Endothelial cell of umbilical vein (primary cell): ENCODE measurements at regions not wholly inside any gene's neighbourhood (a gene's known extent, or its start where the extent isn't known, plus 50 kb on each side); places are given as distances from the start of the nearest gene placed in this dataset.

ENCODE experiments used
- BruUV-seq: library from RNA; stranded (reverse); fragments of 400-500 nt; replicated peaks from 2 replicates; lab custom pipeline; 2021; lab: Mats Ljungman, UMichigan
- CTCF ChIA-PET: fragments of 300-600, 350-600 bp; sonication (Branson Sonifier 250); formaldehyde crosslinking; loops from one replicate; lab custom pipeline; 2021; ENCODE audit warnings: antibody characterized with exemption, inconsistent platforms; lab: Charles Lee
- POLR2A ChIA-PET: fragments of 300-600, 350-600 bp; sonication (Branson Sonifier 250); formaldehyde crosslinking; loops from one replicate; lab custom pipeline; 2021; ENCODE audit warnings: antibody characterized with exemption, inconsistent platforms; lab: Charles Lee
- DNase-seq: peaks from one replicate; pipeline ENCODE4 v3.0.0-alpha.2; 2011; ENCODE audit warnings: low read depth, low spot score
- FAIRE-seq: peaks from 2 replicates; lab custom pipeline; 2011; peaks lifted over from hg19 to GRCh38; lab: Jason Lieb, UNC
- H2AFZ ChIP-seq: 2 replicates; pipeline ENCODE4 v1.6.0; 2012; ENCODE audit warnings: low read depth, low read length, control low read depth, inconsistent platforms
- H3K27ac ChIP-seq: 2 replicates; pipeline ENCODE4 v1.5.1; 2011; ENCODE audit warnings: low read depth, mild to moderate bottlenecking, control low read depth, low read length, moderate library complexity; ENCODE audit not compliant: insufficient read depth
- H3K27me3 ChIP-seq, 2 experiments: 2 replicates each; pipeline versions ENCODE4 v1.6.0 to v1.6.1; 2011; ENCODE audit warnings: low read length in 2 of 2, mixed read lengths in 1 of 2; ENCODE audit not compliant: control insufficient read depth in 2 of 2, insufficient read depth in 2 of 2
- H3K36me3 ChIP-seq, 2 experiments: 2 replicates in 1 of 2; 3 replicates in 1 of 2; pipeline ENCODE4 v1.5.1; 2011; ENCODE audit warnings: low read length in 2 of 2, mild to moderate bottlenecking in 1 of 2, moderate library complexity in 1 of 2; ENCODE audit not compliant: control insufficient read depth in 2 of 2, insufficient read depth in 2 of 2; ENCODE audit errors: extremely low read depth in 1 of 2
- H3K4me1 ChIP-seq: 3 replicates; pipeline ENCODE4 v1.5.1; 2011; ENCODE audit warnings: mild to moderate bottlenecking, low read length; ENCODE audit not compliant: control insufficient read depth, insufficient read depth; ENCODE audit errors: extremely low read depth
- H3K4me2 ChIP-seq: 2 replicates; pipeline ENCODE4 v1.6.1; 2011; ENCODE audit warnings: low read length, control low read depth, mixed read lengths; ENCODE audit not compliant: insufficient read depth
- H3K4me3 ChIP-seq, 3 experiments: fragments of 200-600 bp in 1 of 3; sonication (generic), shearing (Covaris generic) in 1 of 3; replicated peaks in 1 of 3; 2 replicates each; pipeline ENCODE4 v1.5.1; 2011 to 2016; ENCODE audit warnings: control low read depth in 3 of 3, low read length in 3 of 3, mild to moderate bottlenecking in 2 of 3, inconsistent platforms in 1 of 3, low read depth in 1 of 3, moderate library complexity in 1 of 3; ENCODE audit not compliant: insufficient read depth in 1 of 3
- H3K79me2 ChIP-seq: 2 replicates; pipeline ENCODE4 v1.6.0; 2012; ENCODE audit warnings: low read length, inconsistent platforms; ENCODE audit not compliant: control insufficient read depth, insufficient read depth
- H3K9ac ChIP-seq: replicated peaks from 2 replicates; pipeline ENCODE3; 2011; ENCODE audit warnings: low read length, control low read depth; ENCODE audit not compliant: insufficient read depth; ENCODE audit errors: extremely low read depth
- H3K9me1 ChIP-seq: replicated peaks from 3 replicates; pipeline ENCODE4 v1.6.0; 2011; ENCODE audit warnings: mild to moderate bottlenecking, low read length; ENCODE audit not compliant: control insufficient read depth, insufficient read depth; ENCODE audit errors: extremely low read depth
- H3K9me3 ChIP-seq: replicated peaks from 2 replicates; pipeline ENCODE4 v1.5.1; 2012; ENCODE audit warnings: low read length, inconsistent platforms; ENCODE audit not compliant: control insufficient read depth, insufficient read depth
- H4K20me1 ChIP-seq: replicated peaks from 2 replicates; pipeline ENCODE3; 2011; ENCODE audit warnings: mild to moderate bottlenecking, low read length; ENCODE audit not compliant: control insufficient read depth, insufficient read depth; ENCODE audit errors: extremely low read depth
- EZH2 ChIP-seq: IDR thresholded peaks from 2 replicates; pipeline ENCODE4 v1.6.1; 2012; ENCODE audit warnings: borderline replicate concordance, low read depth, mild to moderate bottlenecking, moderate library complexity, low read length, inconsistent platforms; ENCODE audit not compliant: severe bottlenecking
- FOS ChIP-seq: IDR thresholded peaks from 2 replicates; pipeline ENCODE4 v1.6.1; 2011; ENCODE audit warnings: mild to moderate bottlenecking, low read length, moderate library complexity, borderline replicate concordance; ENCODE audit not compliant: insufficient read depth
- GATA2 ChIP-seq: IDR thresholded peaks from 2 replicates; pipeline ENCODE4 v1.7.0; 2011; ENCODE audit warnings: low read depth, mild to moderate bottlenecking, moderate library complexity, mixed read lengths, low read length; ENCODE audit not compliant: insufficient read length, insufficient read depth
- JUN ChIP-seq: IDR thresholded peaks from 2 replicates; pipeline ENCODE4 v1.6.1; 2011; ENCODE audit warnings: borderline replicate concordance, low read depth; ENCODE audit not compliant: insufficient read length, insufficient read depth
- MAX ChIP-seq: IDR thresholded peaks from 2 replicates; pipeline ENCODE4 v1.6.1; 2011; ENCODE audit not compliant: insufficient read depth, insufficient read length
- MYC ChIP-seq: IDR thresholded peaks from one replicate; pipeline ENCODE4 v1.6.1; 2011; ENCODE audit warnings: mild to moderate bottlenecking, low read depth, low read length
- POLR2A ChIP-seq: IDR thresholded peaks from 2 replicates; pipeline ENCODE4 v1.6.1; 2012; ENCODE audit warnings: low read depth, mild to moderate bottlenecking, control low read depth, low read length
- POLR2AphosphoS5 ChIP-seq: IDR thresholded peaks from 2 replicates; pipeline ENCODE4 v1.6.1; 2012; ENCODE audit warnings: low read depth, mild to moderate bottlenecking, control low read depth, low read length, moderate library complexity; ENCODE audit not compliant: insufficient read depth
- dilution Hi-C: fragments of 300-500 bp; cut with MboI; formaldehyde crosslinking; loops from one replicate; pipeline ENCODE4 v1.15.0; 2019; ENCODE audit warnings: low sequenced_read_pairs; ENCODE audit not compliant: extremely low pct_ligation_motif_present
- intact Hi-C: fragments of 100-400 bp; cut with micrococcal nuclease; formaldehyde crosslinking; loops from one replicate; pipeline ENCODE4 v1.10.0; 2022
- TF ChIP-seq, protein P1 (sequence below), 2 donors: IDR thresholded peaks; 1 replicate in 1 of 2; 2 replicates in 1 of 2; pipeline ENCODE4 v1.5.1; 2011; ENCODE audit warnings: low read length in 2 of 2, mild to moderate bottlenecking in 2 of 2, moderate library complexity in 2 of 2, control low read depth in 1 of 2, inconsistent platforms in 1 of 2, low read depth in 1 of 2; ENCODE audit not compliant: insufficient read depth in 1 of 2; ENCODE audit errors: extremely low read depth in 1 of 2

GRCh38 chr1:5250336-5250735 is 595.9 kb downstream of the AJAP1 start:
- DNase-seq (no peak), FAIRE-seq (no peak)
- POLR2A ChIA-PET, result no interaction called here
- TF ChIP-seq JUN (no peak), EZH2 (no peak), GATA2 (no peak), POLR2AphosphoS5 (no peak), FOS (no peak), MAX (no peak), POLR2A (no peak), MYC (no peak)
- TF ChIP-seq, protein P1, sequence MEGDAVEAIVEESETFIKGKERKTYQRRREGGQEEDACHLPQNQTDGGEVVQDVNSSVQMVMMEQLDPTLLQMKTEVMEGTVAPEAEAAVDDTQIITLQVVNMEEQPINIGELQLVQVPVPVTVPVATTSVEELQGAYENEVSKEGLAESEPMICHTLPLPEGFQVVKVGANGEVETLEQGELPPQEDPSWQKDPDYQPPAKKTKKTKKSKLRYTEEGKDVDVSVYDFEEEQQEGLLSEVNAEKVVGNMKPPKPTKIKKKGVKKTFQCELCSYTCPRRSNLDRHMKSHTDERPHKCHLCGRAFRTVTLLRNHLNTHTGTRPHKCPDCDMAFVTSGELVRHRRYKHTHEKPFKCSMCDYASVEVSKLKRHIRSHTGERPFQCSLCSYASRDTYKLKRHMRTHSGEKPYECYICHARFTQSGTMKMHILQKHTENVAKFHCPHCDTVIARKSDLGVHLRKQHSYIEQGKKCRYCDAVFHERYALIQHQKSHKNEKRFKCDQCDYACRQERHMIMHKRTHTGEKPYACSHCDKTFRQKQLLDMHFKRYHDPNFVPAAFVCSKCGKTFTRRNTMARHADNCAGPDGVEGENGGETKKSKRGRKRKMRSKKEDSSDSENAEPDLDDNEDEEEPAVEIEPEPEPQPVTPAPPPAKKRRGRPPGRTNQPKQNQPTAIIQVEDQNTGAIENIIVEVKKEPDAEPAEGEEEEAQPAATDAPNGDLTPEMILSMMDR (IDR thresholded peaks at IDR 0.05; ENCODE audit: extremely low read depth in 1 of 2, insufficient read depth in 1 of 2, low read depth in 1 of 2, low read length in 2 of 2), result no peak
- H3K27ac ChIP-seq, result no peak overlapping the region
- BruUV-seq, result no TSS peak
- no peaks in the 10 kb centered on the region for H4K20me1 ChIP-seq
- no peaks in the 10 kb centered on the region for H3K79me2 ChIP-seq
- H3K36me3 ChIP-seq, result no peaks in the 10 kb centered on the region
- no peaks in the 10 kb centered on the region for H3K9me1 ChIP-seq
- no peak overlapping the region for H3K4me2 ChIP-seq
- no peak overlapping the region for H2AFZ ChIP-seq
- no peaks in the 10 kb centered on the region for H3K4me1 ChIP-seq
- dilution Hi-C loops, result no loop called here
- CTCF ChIA-PET, result no interaction called here
- no peaks in the 10 kb centered on the region for H3K27me3 ChIP-seq
- H3K9me3 ChIP-seq, result peaks cover 2% of the 10 kb centered on the region
- no peak overlapping the region for H3K4me3 ChIP-seq
- intact Hi-C loops, result no loop called here
- no peak overlapping the region for H3K9ac ChIP-seq
